RWPE1 (cell line): ENCODE measurements at regions not wholly inside any gene's neighbourhood (a gene's known extent, or its start where the extent isn't known, plus 50 kb on each side); places are given as distances from the start of the nearest gene placed in this dataset.

Experiments
- CTCF ChIA-PET: fragments of 350-600 bp; sonication (Branson Sonifier 250); formaldehyde crosslinking; extraction: SDS; loops from one replicate; lab custom pipeline; 2021; lab: Yijun Ruan, JAX
- POLR2A ChIA-PET: fragments of 400-600 bp; formaldehyde crosslinking; extraction: SDS; loops from one replicate; lab custom pipeline; 2020; ENCODE audit warnings: antibody characterized with exemption; ENCODE audit not compliant: low non-redundant PET; lab: Yijun Ruan, JAX
- DNase-seq: peaks from one replicate; pipeline ENCODE4 v3.0.0; 2012; ENCODE audit warnings: low spot score
- H3K27ac ChIP-seq: fragments of 450-650 bp; 2 replicates; pipeline ENCODE4 v1.5.1; 2017
- CTCF ChIP-seq: fragments of 450-650 bp; conservative IDR thresholded peaks from 2 replicates; pipeline ENCODE4 v1.5.1; 2017; ENCODE audit warnings: low read depth, mild to moderate bottlenecking

GRCh38 chr6:67412035-67412434 lies 1223.0 kb upstream of the ADGRB3 start:
- no peak for TF ChIP-seq CTCF
- no peak overlapping the region for H3K27ac ChIP-seq
- DNase-seq, result no peak
- POLR2A ChIA-PET, result no interaction called here
- CTCF ChIA-PET, result no interaction called here

GRCh38 chr6:67411036-67411435 lies 1224.0 kb upstream of the ADGRB3 start:
- no peak for TF ChIP-seq CTCF
- POLR2A ChIA-PET, result no interaction called here
- no peak overlapping the region for H3K27ac ChIP-seq
- DNase-seq, result no peak
- CTCF ChIA-PET, result interaction anchor here (0.6 kb wide), 1 partner anchor 12 kb away, joined by 5 read pairs; no protein-coding TSS in a partner anchor

GRCh38 chr6:67394254-67394653 lies 1240.8 kb upstream of the ADGRB3 start:
- no peak for TF ChIP-seq CTCF
- ChIA-PET POLR2A (no interaction called here), CTCF (interaction anchor here (0.7 kb wide), 1 partner anchor 873 kb away, joined by 3 read pairs; no protein-coding TSS in a partner anchor)
- no peak overlapping the region for H3K27ac ChIP-seq
- no peak for DNase-seq

DNA sequence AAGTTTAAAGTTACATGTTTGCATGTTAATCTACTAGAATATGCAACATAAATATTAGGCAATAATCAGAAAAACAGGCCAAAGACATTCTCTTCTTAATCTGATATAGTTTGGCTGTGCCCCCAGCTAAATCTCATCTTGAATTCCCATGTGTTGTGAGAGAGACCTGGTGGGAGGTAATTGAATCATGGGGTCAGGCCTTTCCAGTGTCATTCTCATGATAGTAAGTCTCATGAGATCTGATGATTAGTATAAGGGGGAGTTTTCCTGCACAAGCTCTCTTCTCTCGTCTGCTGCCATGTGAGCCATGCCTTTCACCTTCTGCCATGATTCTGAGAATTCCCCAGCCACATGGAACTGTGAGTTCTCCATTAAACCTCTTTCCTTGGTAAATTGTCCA lies 1241.7 kb upstream of the ADGRB3 start:
- H3K27ac ChIP-seq, result no peak overlapping the region
- no peak for TF ChIP-seq CTCF
- no peak for DNase-seq
- ChIA-PET POLR2A (no interaction called here), CTCF (no interaction called here)

GRCh38 chr6:67391955-67392354 lies 1243.1 kb upstream of the ADGRB3 start:
- no peak for TF ChIP-seq CTCF
- CTCF ChIA-PET, result no interaction called here
- no peak overlapping the region for H3K27ac ChIP-seq
- no peak for DNase-seq
- POLR2A ChIA-PET, result no interaction called here

GRCh38 chr6:67369679-67370078 lies 1265.4 kb upstream of the ADGRB3 start:
- TF ChIP-seq CTCF, result no peak
- H3K27ac ChIP-seq, result no peak overlapping the region
- ChIA-PET POLR2A (no interaction called here), CTCF (no interaction called here)
- no peak for DNase-seq
